Panc1 (cell line): ENCODE measurements at regions not wholly inside any gene's neighbourhood (a gene's known extent, or its start where the extent isn't known, plus 50 kb on each side); places are given as distances from the start of the nearest gene placed in this dataset.

Source experiments
- ATAC-seq: fragments of 200-7000 bp; cut with Tn5 transposase; 2 replicates; pipeline ENCODE4 v1.9.1; 2020; ENCODE audit warnings: mild to moderate bottlenecking, moderate library complexity
- BruUV-seq: library from RNA; stranded (reverse); fragments of 400-500 nt; replicated peaks from 2 replicates; lab custom pipeline; 2021; lab: Mats Ljungman, UMichigan
- CTCF ChIA-PET: fragments of 300-600 bp; sonication (Branson Sonifier 250); formaldehyde crosslinking; loops from one replicate; lab custom pipeline; 2022; ENCODE audit warnings: antibody characterized with exemption; lab: Charles Lee
- POLR2A ChIA-PET: fragments of 300-600 bp; sonication (Branson Sonifier 250); formaldehyde crosslinking; loops from one replicate; lab custom pipeline; 2022; ENCODE audit warnings: antibody characterized with exemption; lab: Charles Lee
- DNase-seq: peaks from one replicate; pipeline ENCODE4 v3.0.0-alpha.2; 2010; ENCODE audit warnings: low read depth, low spot score
- H3K27ac ChIP-seq: 2 replicates; pipeline ENCODE4 v1.5.1; 2011; ENCODE audit warnings: mild to moderate bottlenecking, low read length, inconsistent platforms
- H3K27me3 ChIP-seq: fragments of 200-500 bp; sonication (Bioruptor generic); 2 replicates; pipeline ENCODE4 v1.6.0; 2014; ENCODE audit warnings: low read length, inconsistent platforms; ENCODE audit not compliant: control insufficient read depth, insufficient read depth
- H3K36me3 ChIP-seq: fragments of 200-500 bp; sonication (Bioruptor generic); 2 replicates; pipeline ENCODE4 v1.5.1; 2014; ENCODE audit warnings: inconsistent platforms, mild to moderate bottlenecking, low read length, moderate library complexity; ENCODE audit not compliant: control insufficient read depth, insufficient read depth
- H3K4me1 ChIP-seq: 2 replicates; pipeline ENCODE4 v1.5.1; 2011; ENCODE audit warnings: inconsistent platforms, mild to moderate bottlenecking, low read length, moderate library complexity; ENCODE audit not compliant: control insufficient read depth, insufficient read depth
- H3K4me3 ChIP-seq, 2 experiments: 2 replicates each; pipeline ENCODE4 v1.5.1; 2011 to 2012; ENCODE audit warnings: low read depth in 2 of 2, low read length in 2 of 2, mild to moderate bottlenecking in 2 of 2, inconsistent platforms in 1 of 2, moderate library complexity in 1 of 2
- H3K9me3 ChIP-seq: fragments of 200-500 bp; sonication (Bioruptor generic); 2 replicates; pipeline ENCODE4 v1.5.1; 2014; ENCODE audit warnings: low read depth, mild to moderate bottlenecking, inconsistent platforms, low read length, moderate library complexity; ENCODE audit not compliant: control insufficient read depth, insufficient read depth
- POLR2AphosphoS5 ChIP-seq: IDR thresholded peaks from 2 replicates; pipeline ENCODE4 v1.6.1; 2012; ENCODE audit warnings: mild to moderate bottlenecking, low read depth, low read length, moderate library complexity
- REST ChIP-seq, 2 experiments: IDR thresholded peaks; 2 replicates each; pipeline ENCODE4 v1.6.1; 2011 to 2012; ENCODE audit warnings: low read depth in 2 of 2, control low read depth in 1 of 2, low read length in 1 of 2, mild to moderate bottlenecking in 1 of 2, moderate library complexity in 1 of 2; ENCODE audit not compliant: insufficient read depth in 1 of 2
- SIN3A ChIP-seq: IDR thresholded peaks from 2 replicates; pipeline ENCODE4 v1.6.1; 2012; ENCODE audit warnings: low read depth, mild to moderate bottlenecking, low read length, moderate library complexity, borderline replicate concordance; ENCODE audit not compliant: insufficient read depth
- TCF7L2 ChIP-seq: IDR thresholded peaks from 2 replicates; pipeline ENCODE4 v1.6.1; 2011; ENCODE audit warnings: mild to moderate bottlenecking, low read depth, low read length, inconsistent platforms
- in situ Hi-C: cut with HindIII; loops from 2 replicates; pipeline ENCODE4 v1.10.0; 2016; ENCODE audit warnings: low sequenced_read_pairs, low pct_unique_long_range_greater_than_20kb
- intact Hi-C: fragments of 100-400 bp; cut with micrococcal nuclease; formaldehyde crosslinking; loops from one replicate; pipeline ENCODE4 v1.10.0; 2022; ENCODE audit not compliant: unreplicated experiment
- TF ChIP-seq, protein P1 (sequence below): fragments of 450-650 bp; IDR thresholded peaks from 2 replicates; pipeline ENCODE4 v1.5.1; 2017; ENCODE audit warnings: mild to moderate bottlenecking

- no peaks in the 10 kb centered on the region for H3K4me1 ChIP-seq
- no peak for TF ChIP-seq SIN3A
- no peak for TF ChIP-seq TCF7L2
- TF ChIP-seq, protein P1, sequence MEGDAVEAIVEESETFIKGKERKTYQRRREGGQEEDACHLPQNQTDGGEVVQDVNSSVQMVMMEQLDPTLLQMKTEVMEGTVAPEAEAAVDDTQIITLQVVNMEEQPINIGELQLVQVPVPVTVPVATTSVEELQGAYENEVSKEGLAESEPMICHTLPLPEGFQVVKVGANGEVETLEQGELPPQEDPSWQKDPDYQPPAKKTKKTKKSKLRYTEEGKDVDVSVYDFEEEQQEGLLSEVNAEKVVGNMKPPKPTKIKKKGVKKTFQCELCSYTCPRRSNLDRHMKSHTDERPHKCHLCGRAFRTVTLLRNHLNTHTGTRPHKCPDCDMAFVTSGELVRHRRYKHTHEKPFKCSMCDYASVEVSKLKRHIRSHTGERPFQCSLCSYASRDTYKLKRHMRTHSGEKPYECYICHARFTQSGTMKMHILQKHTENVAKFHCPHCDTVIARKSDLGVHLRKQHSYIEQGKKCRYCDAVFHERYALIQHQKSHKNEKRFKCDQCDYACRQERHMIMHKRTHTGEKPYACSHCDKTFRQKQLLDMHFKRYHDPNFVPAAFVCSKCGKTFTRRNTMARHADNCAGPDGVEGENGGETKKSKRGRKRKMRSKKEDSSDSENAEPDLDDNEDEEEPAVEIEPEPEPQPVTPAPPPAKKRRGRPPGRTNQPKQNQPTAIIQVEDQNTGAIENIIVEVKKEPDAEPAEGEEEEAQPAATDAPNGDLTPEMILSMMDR, result no peak
- TF ChIP-seq REST (IDR thresholded peaks at IDR 0.05; ENCODE audit: insufficient read depth in 1 of 2, low read depth in 2 of 2, low read length in 1 of 2), result no peak
- TF ChIP-seq POLR2AphosphoS5, result no peak
- intact Hi-C loops (no loop called here), in situ Hi-C loops (no loop called here)
- no peak for DNase-seq
- no peak for ATAC-seq
- H3K27ac ChIP-seq, result no peak overlapping the region
- no peaks in the 10 kb centered on the region for H3K27me3 ChIP-seq
- POLR2A ChIA-PET, result no interaction called here
- H3K36me3 ChIP-seq, result no peaks in the 10 kb centered on the region
- CTCF ChIA-PET, result no interaction called here
- no peaks in the 10 kb centered on the region for H3K9me3 ChIP-seq
- H3K4me3 ChIP-seq, result no peak overlapping the region
- BruUV-seq, result no TSS peak
Measured at GRCh38 chr12:108039794-108040193, 89.3 kb upstream of the WSCD2 start.

DNA sequence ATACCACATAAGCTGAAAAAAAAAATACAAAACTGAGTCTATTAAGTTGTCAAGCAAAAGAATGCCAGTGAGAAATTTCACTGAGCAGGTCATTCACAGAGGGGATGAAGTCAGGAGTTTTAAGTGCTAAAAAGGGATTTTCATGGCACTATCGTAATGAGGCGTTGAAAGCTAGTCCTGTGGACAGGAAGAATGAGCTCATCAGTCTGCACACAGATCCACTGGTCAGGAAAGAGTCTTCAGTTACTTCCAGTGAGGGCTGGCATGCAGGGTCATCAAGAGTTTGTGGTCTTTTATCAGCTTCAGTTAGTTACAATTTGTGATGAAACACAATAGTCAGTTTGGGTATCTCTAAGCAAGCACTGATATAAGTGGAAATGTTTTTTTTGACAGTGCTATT, 88.1 kb upstream of the WSCD2 start:
- in situ Hi-C loops (no loop called here), intact Hi-C loops (no loop called here)
- Histone ChIP-seq H3K4me1 (no peaks in the 10 kb centered on the region), H3K27me3 (no peaks in the 10 kb centered on the region), H3K36me3 (no peaks in the 10 kb centered on the region), H3K4me3 (no peak overlapping the region), H3K9me3 (no peaks in the 10 kb centered on the region), H3K27ac (no peak overlapping the region)
- ChIA-PET POLR2A (no interaction called here), CTCF (no interaction called here)
- BruUV-seq, result no TSS peak
- no peak for DNase-seq
- TF ChIP-seq, protein P1, result no peak
- TF ChIP-seq REST (IDR thresholded peaks at IDR 0.05; ENCODE audit: insufficient read depth in 1 of 2, low read depth in 2 of 2, low read length in 1 of 2) (no peak), SIN3A (no peak), POLR2AphosphoS5 (no peak), TCF7L2 (no peak)
- ATAC-seq, result no peak
